ENCODE measurements at regions not wholly inside any gene's neighbourhood (a gene's known extent, or its start where the extent isn't known, plus 50 kb on each side); places are given as distances from the start of the nearest gene placed in this dataset.

GRCh38 chr4:176464748-176465147 is 145.0 kb downstream of the SPCS3 start:
- Mint-ChIP-seq H3K36me3 (ENCODE audit: low read depth) (no peaks in the 10 kb centered on the region), H3K4me1 (no peaks in the 10 kb centered on the region), H3K4me3 (no peak overlapping the region), H3K27ac (no peak overlapping the region), H3K9me3 (peaks cover 17% of the 10 kb centered on the region), H3K27me3 (no peaks in the 10 kb centered on the region)
- no peak for DNase-seq
- ATAC-seq: no peak

DNA sequence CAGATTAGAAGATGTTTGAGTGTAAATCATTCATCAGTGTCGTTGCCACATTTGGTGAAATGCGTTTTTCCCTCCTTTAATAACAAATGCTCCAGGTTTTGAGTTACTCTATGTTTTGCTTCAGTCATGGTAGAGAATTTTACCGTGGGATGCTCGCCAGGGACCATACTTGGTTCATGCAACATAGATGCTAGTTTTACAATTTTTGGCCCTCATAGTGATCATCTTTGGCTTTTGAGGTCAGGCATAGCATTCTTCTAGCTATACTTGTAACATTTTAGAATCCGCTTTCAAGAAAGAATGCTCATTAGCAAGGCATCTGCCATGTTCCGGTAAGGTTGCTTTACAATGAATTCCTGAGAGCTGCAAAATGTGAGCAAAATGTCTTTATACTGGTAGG is 147.2 kb downstream of the SPCS3 start:
- no peak for ATAC-seq
- Mint-ChIP-seq H3K27me3 (no peaks in the 10 kb centered on the region), H3K4me1 (no peaks in the 10 kb centered on the region), H3K27ac (no peak overlapping the region), H3K9me3 (peaks cover 13% of the 10 kb centered on the region), H3K36me3 (ENCODE audit: low read depth) (no peaks in the 10 kb centered on the region), H3K4me3 (no peak overlapping the region)
- DNase-seq: no peak

DNA sequence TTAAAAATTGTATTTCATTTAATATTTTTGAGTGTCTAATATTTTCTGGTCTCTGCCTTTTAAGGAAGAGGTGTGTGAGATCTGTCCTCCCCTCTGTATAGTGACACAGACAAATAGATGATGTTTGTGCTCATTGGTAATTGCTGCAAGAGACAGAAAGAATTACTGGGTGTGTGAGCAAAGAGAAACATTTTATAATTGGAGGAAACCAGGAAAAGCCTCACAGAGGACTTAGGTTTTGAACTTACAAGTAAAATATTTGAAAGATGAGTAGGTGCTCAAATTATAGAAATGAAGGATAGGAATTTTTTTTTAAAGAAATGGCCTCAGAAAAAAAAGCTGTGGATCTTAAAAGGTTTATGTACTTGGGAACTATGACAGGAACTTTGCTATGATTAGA is 149.8 kb downstream of the SPCS3 start:
- no peaks in the 10 kb centered on the region for H3K4me1 Mint-ChIP-seq
- ATAC-seq (no peak), DNase-seq (no peak)
- no peaks in the 10 kb centered on the region for H3K27me3 Mint-ChIP-seq
- H3K27ac Mint-ChIP-seq: no peak overlapping the region
- H3K9me3 Mint-ChIP-seq: peaks cover 9% of the 10 kb centered on the region
- H3K4me3 Mint-ChIP-seq: no peak overlapping the region
- no peaks in the 10 kb centered on the region for H3K36me3 Mint-ChIP-seq (ENCODE audit: low read depth)

GRCh38 chr4:176470671-176471070 is 150.9 kb downstream of the SPCS3 start:
- DNase-seq (no peak), ATAC-seq (no peak)
- Mint-ChIP-seq H3K27me3 (no peaks in the 10 kb centered on the region), H3K27ac (no peak overlapping the region), H3K9me3 (peaks cover 2% of the 10 kb centered on the region), H3K36me3 (ENCODE audit: low read depth) (no peaks in the 10 kb centered on the region), H3K4me1 (no peaks in the 10 kb centered on the region), H3K4me3 (no peak overlapping the region)

DNA sequence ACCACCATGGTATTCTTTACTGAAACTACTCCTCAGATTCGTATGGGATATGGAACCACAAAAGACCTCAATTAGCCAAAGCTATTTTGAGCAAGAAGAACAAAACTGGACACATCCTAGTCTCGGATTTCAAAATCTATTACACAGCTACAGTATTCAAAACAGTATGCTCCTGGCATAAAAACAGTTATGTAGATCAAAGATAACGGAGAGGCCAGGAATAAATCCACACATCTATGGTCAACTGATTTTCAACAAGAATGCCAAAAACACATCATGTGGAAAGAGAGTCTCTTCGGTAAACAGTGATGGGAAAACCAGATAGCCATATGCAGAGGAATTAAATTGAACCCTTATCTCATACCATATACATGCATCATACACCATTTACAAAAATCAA is 155.3 kb downstream of the SPCS3 start:
- ATAC-seq (no peak), DNase-seq (no peak)
- no peak overlapping the region for H3K27ac Mint-ChIP-seq
- no peaks in the 10 kb centered on the region for H3K36me3 Mint-ChIP-seq (ENCODE audit: low read depth)
- peaks cover 9% of the 10 kb centered on the region for H3K4me1 Mint-ChIP-seq
- no peak overlapping the region for H3K4me3 Mint-ChIP-seq
- peaks cover 14% of the 10 kb centered on the region for H3K9me3 Mint-ChIP-seq
- H3K27me3 Mint-ChIP-seq: no peaks in the 10 kb centered on the region

- peaks cover 14% of the 10 kb centered on the region for H3K9me3 Mint-ChIP-seq
- H3K27ac Mint-ChIP-seq: no peak overlapping the region
- no peaks in the 10 kb centered on the region for H3K36me3 Mint-ChIP-seq (ENCODE audit: low read depth)
- H3K4me1 Mint-ChIP-seq: peaks cover 10% of the 10 kb centered on the region
- H3K4me3 Mint-ChIP-seq: no peak overlapping the region
- no peak for DNase-seq
- ATAC-seq: no peak
- no peaks in the 10 kb centered on the region for H3K27me3 Mint-ChIP-seq
Observed at GRCh38 chr4:176478076-176478475, 158.3 kb downstream of the SPCS3 start.

DNA sequence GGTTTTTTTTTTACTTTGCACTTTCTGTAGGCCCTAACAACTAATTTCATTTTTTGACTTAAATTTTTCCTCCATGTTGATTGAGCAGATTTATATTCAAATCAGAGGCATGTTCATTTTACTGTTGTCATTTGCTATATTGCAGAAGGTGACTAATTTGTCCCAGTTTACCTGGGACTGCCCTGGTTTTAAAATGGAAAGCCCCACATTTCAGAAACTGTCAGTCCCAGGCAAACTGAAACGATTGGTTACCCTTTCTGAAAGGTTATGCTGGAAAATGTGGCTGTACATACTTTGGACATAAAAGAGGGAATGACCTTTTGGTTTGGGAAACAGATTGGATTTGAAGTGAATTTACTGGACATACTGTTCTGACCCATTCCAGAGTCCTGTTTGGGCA is 160.0 kb downstream of the SPCS3 start:
- Mint-ChIP-seq H3K4me3 (no peak overlapping the region), H3K27me3 (no peaks in the 10 kb centered on the region)
- peak; percentile 59 for ATAC-seq

DNA sequence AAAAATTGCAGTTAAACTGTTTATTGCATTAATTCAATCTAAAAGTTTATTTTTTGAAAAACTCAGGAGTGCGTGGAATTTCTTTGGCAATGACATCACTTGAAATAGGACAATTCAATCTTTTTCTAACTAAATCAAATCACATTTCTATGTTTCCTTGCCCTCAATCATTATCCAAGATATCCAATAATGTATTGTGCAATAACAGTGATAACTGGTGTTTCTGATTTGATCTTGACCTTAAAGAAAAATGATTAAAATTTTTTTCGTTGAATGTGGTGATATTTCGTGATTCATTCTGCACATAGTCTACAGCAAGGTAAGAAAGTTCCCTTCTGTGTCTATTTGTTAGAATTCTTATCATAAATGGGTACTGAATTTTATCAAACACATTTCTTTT is 163.2 kb downstream of the SPCS3 start:
- DNase-seq: no peak
- Mint-ChIP-seq H3K27ac (no peak overlapping the region), H3K4me1 (peaks cover 10% of the 10 kb centered on the region), H3K27me3 (no peaks in the 10 kb centered on the region), H3K4me3 (no peak overlapping the region), H3K9me3 (peaks cover 3% of the 10 kb centered on the region), H3K36me3 (ENCODE audit: low read depth) (no peaks in the 10 kb centered on the region)
- ATAC-seq: no peak

More for the DNA sequence above, 160.0 kb downstream of the SPCS3 start:
- Mint-ChIP-seq H3K4me1 (peaks cover 10% of the 10 kb centered on the region), H3K27ac (no peak overlapping the region), H3K36me3 (ENCODE audit: low read depth) (no peaks in the 10 kb centered on the region), H3K9me3 (peaks cover 14% of the 10 kb centered on the region)
- no peak for DNase-seq

- Mint-ChIP-seq H3K4me3 (no peak overlapping the region), H3K27ac (no peak overlapping the region), H3K4me1 (peaks cover 7% of the 10 kb centered on the region)
Observed at GRCh38 chr4:176484301-176484984, 164.7 kb downstream of the SPCS3 start.

GRCh38 chr4:176489001-176489400 is 169.2 kb downstream of the SPCS3 start:
- no peak for DNase-seq
- Mint-ChIP-seq H3K9me3 (peaks cover 3% of the 10 kb centered on the region), H3K4me3 (no peak overlapping the region), H3K36me3 (ENCODE audit: low read depth) (no peaks in the 10 kb centered on the region), H3K4me1 (no peaks in the 10 kb centered on the region), H3K27ac (no peak overlapping the region), H3K27me3 (no peaks in the 10 kb centered on the region)
- ATAC-seq: no peak

More at GRCh38 chr4:176484301-176484984, 164.7 kb downstream of the SPCS3 start:
- Mint-ChIP-seq H3K9me3 (peaks cover 3% of the 10 kb centered on the region), H3K36me3 (ENCODE audit: low read depth) (no peaks in the 10 kb centered on the region), H3K27me3 (no peaks in the 10 kb centered on the region)
- ATAC-seq (no peak), DNase-seq (no peak)

- Mint-ChIP-seq H3K4me3 (no peak overlapping the region), H3K27me3 (no peaks in the 10 kb centered on the region), H3K9me3 (no peaks in the 10 kb centered on the region), H3K36me3 (ENCODE audit: low read depth) (no peaks in the 10 kb centered on the region), H3K27ac (no peak overlapping the region), H3K4me1 (no peaks in the 10 kb centered on the region)
- ATAC-seq: peak; percentile 54
- DNase-seq: no peak
Observed at GRCh38 chr4:176492646-176493302, 173.0 kb downstream of the SPCS3 start.

DNA sequence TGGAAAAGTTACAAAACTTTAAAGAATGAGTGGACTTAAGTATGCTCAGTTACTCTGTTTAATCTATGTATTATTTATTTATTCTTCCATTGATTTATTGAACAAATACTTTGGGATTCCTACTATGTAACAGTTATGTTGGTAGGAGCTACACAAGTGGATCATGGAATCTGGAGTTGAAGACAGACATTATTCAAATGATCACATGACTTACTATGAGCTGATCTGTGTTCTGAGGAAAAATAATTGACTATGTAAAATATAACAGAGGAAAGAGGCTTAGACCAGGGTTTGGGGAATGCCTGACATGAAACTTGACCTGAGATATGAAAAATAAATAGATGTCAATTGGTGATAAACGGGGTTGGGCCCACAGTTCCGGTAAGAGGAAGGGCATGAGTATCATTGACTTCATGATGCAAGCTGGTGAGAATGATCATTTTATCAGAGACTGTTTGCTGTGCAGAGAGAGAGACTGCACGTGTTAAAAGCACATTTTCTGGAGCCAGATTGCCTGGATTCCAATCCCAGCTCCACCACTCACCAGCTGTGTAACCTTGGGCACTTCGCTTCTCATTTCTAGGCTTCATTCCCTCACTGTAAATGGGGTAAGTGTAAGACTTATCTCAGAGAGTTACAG is 179.0 kb downstream of the SPCS3 start:
- H3K27me3 Mint-ChIP-seq: no peaks in the 10 kb centered on the region
- DNase-seq: no peak
- no peak overlapping the region for H3K4me3 Mint-ChIP-seq
- no peak overlapping the region for H3K27ac Mint-ChIP-seq
- no peaks in the 10 kb centered on the region for H3K4me1 Mint-ChIP-seq
- no peak for ATAC-seq
- no peaks in the 10 kb centered on the region for H3K36me3 Mint-ChIP-seq (ENCODE audit: low read depth)
- H3K9me3 Mint-ChIP-seq: no peaks in the 10 kb centered on the region

DNA sequence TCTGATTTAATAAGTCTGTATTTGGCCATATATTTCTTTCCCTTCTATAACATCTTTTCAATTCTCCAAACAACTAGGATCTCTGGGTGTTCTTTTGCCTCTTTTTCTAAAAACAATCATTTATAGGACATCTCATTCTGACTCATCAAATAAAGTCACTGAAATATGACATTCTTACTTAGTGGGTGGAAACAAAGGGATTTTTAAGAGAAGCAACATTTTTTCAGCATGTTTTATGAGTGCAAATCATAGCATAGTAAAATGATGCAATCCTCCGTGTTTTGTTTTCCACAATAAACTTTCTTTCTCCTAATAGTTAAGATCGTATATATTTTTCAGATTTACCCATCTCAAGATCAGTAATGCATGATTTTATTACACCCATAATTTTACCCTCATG is 179.8 kb downstream of the SPCS3 start:
- Mint-ChIP-seq H3K4me3 (no peak overlapping the region), H3K4me1 (no peaks in the 10 kb centered on the region), H3K36me3 (ENCODE audit: low read depth) (no peaks in the 10 kb centered on the region), H3K9me3 (peaks cover 3% of the 10 kb centered on the region), H3K27ac (no peak overlapping the region), H3K27me3 (no peaks in the 10 kb centered on the region)
- ATAC-seq (no peak), DNase-seq (no peak)

DNA sequence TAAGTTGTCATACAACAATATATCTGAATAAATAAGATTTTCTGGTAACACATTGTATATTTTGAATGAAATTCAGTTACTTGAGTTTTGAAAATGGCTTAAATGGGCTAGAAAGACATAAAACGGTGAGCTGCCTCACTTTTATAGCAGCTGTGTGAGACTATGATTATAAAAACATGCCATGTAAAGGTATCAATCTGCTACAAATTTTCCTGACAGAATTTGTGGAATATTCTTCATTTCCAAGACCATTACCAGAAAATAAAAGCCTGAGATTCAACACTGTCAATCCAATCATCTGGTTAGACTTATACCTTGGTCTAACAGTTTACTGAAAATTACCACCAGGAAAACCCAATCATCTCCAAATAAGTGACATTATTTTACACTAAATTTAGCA is 181.1 kb downstream of the SPCS3 start:
- Mint-ChIP-seq H3K36me3 (ENCODE audit: low read depth) (no peaks in the 10 kb centered on the region), H3K4me3 (no peak overlapping the region), H3K27ac (no peak overlapping the region), H3K9me3 (peaks cover 3% of the 10 kb centered on the region), H3K4me1 (no peaks in the 10 kb centered on the region), H3K27me3 (no peaks in the 10 kb centered on the region)
- no peak for DNase-seq
- no peak for ATAC-seq

GRCh38 chr4:176504118-176504517 is 184.4 kb downstream of the SPCS3 start:
- Mint-ChIP-seq H3K4me3 (no peak overlapping the region), H3K9me3 (peaks cover 3% of the 10 kb centered on the region), H3K36me3 (ENCODE audit: low read depth) (no peaks in the 10 kb centered on the region), H3K27ac (no peak overlapping the region), H3K27me3 (no peaks in the 10 kb centered on the region), H3K4me1 (no peaks in the 10 kb centered on the region)
- ATAC-seq (no peak), DNase-seq (no peak)
